Tibial nerve (tissue), 4 donors: ENCODE measurements at regions not wholly inside any gene's neighbourhood (a gene's known extent, or its start where the extent isn't known, plus 50 kb on each side); places are given as distances from the start of the nearest gene placed in this dataset. TPM values are rescaled to one million over a fixed set of nuclear protein-coding genes. Genes with fewer than 3 reads are reported as not detected.

Source experiments
- DNase-seq, 2 donors: peaks; one replicate each; pipeline ENCODE4 v3.0.0-alpha.2; 2019; ENCODE audit warnings: low spot score in 2 of 2
- H3K27ac ChIP-seq, 4 donors: fragments of 200-600 bp; sonication (generic) in 3 of 4; one replicate each; pipeline ENCODE4 v1.5.1; 2017 to 2019; ENCODE audit warnings: mild to moderate bottlenecking in 1 of 4
- H3K27me3 ChIP-seq, 2 donors: fragments of 200-600 bp; sonication (generic) in 1 of 2; one replicate each; pipeline versions ENCODE4 v1.5.1 to v1.6.0; 2017 to 2019
- H3K36me3 ChIP-seq, 3 donors: fragments of 200-600 bp; sonication (generic); one replicate each; pipeline ENCODE4 v1.5.1; 2018 to 2019
- H3K4me1 ChIP-seq, 4 donors: fragments of 200-600 bp; sonication (generic) in 3 of 4; one replicate each; pipeline ENCODE4 v1.5.1; 2017 to 2019
- H3K4me3 ChIP-seq, 4 donors: fragments of 200-600 bp; sonication (generic) in 3 of 4; one replicate each; pipeline ENCODE4 v1.5.1; 2017 to 2019; ENCODE audit warnings: mild to moderate bottlenecking in 1 of 4, moderate library complexity in 1 of 4
- H3K9me3 ChIP-seq, 4 donors: fragments of 200-600 bp; sonication (generic) in 3 of 4; one replicate each; pipeline ENCODE4 v1.5.1; 2017 to 2019
- CTCF ChIP-seq, 5 experiments: fragments of 200-600 bp in 3 of 5; fragments of 450-650 bp in 2 of 5; sonication (generic) in 3 of 5; IDR thresholded peaks; one replicate each; pipeline ENCODE4 v1.5.1; 2016 to 2019; ENCODE audit warnings: antibody characterized with exemption in 5 of 5, mild to moderate bottlenecking in 3 of 5, moderate library complexity in 2 of 5
- EP300 ChIP-seq, 2 donors: sonication (generic); formaldehyde crosslinking; IDR thresholded peaks; one replicate each; pipeline ENCODE4 v1.6.1; 2017; ENCODE audit warnings: antibody characterized with exemption in 2 of 2, mild to moderate bottlenecking in 1 of 2
- POLR2A ChIP-seq, 2 donors: fragments of 450-650 bp; IDR thresholded peaks; one replicate each; pipeline ENCODE4 v1.6.1; 2017; ENCODE audit warnings: antibody characterized with exemption in 2 of 2, mild to moderate bottlenecking in 2 of 2, moderate library complexity in 2 of 2
- WGBS, 2 donors: methylation state at CpG; one replicate each; pipeline ENCODE4 v1.1.5; 2018; 5-methylcytosine and 5-hydroxymethylcytosine counted together
- small RNA-seq: library from RNA; depleted of rRNA; stranded (forward); fragments of <200 nt; gene quantifications from one replicate; pipeline ENCODE3, GENCODE V24; 2016

- Histone ChIP-seq H3K9me3 (no peaks in the 10 kb centered on the region), H3K27me3 (no peaks in the 10 kb centered on the region), H3K27ac (no peak overlapping the region), H3K4me3 (no peak overlapping the region), H3K4me1 (peaks cover 0 to 4% (median 0%) of the 10 kb centered on the region in 4 donors), H3K36me3 (no peaks in the 10 kb centered on the region)
- no peak for TF ChIP-seq EP300 (IDR thresholded peaks at IDR 0.05)
- no peak for TF ChIP-seq CTCF (IDR thresholded peaks at IDR 0.05)
- no peak for TF ChIP-seq POLR2A (IDR thresholded peaks at IDR 0.05)
- DNase-seq = no peak
- WGBS, 2 donors = 76 to 78% methylated on average over 10 of the region's 10 CpGs
These were observed 49.7 kb upstream of the ZNF516 start for GRCh38 chr18:76544511-76545345.

Small RNA genes lying in the stretch of these regions (small RNA-seq; reads per million reads assigned to genes)
- not detected for gene AC139085.1
